Suprapubic skin (tissue), 4 donors: ENCODE measurements at regions not wholly inside any gene's neighbourhood (a gene's known extent, or its start where the extent isn't known, plus 50 kb on each side); places are given as distances from the start of the nearest gene placed in this dataset.

ENCODE experiments used
- DNase-seq, 2 donors: peaks; one replicate each; pipeline ENCODE4 v3.0.0-alpha.2; 2019; ENCODE audit warnings: low spot score in 2 of 2
- H3K27ac ChIP-seq: fragments of 200-600 bp; sonication (generic); one replicate; pipeline ENCODE4 v1.5.1; 2019
- H3K27me3 ChIP-seq: fragments of 200-600 bp; sonication (generic); one replicate; pipeline ENCODE4 v1.5.1; 2019
- H3K36me3 ChIP-seq: fragments of 200-600 bp; sonication (generic); one replicate; pipeline ENCODE4 v1.5.1; 2019
- H3K4me1 ChIP-seq: fragments of 200-600 bp; sonication (generic); one replicate; pipeline ENCODE4 v1.5.1; 2019
- H3K4me3 ChIP-seq: fragments of 200-600 bp; sonication (generic); one replicate; pipeline ENCODE4 v1.5.1; 2019; ENCODE audit warnings: mild to moderate bottlenecking
- H3K9me3 ChIP-seq: fragments of 200-600 bp; sonication (generic); one replicate; pipeline ENCODE4 v1.5.1; 2019
- CTCF ChIP-seq, 2 donors: fragments of 200-600 bp in 1 of 2; fragments of 450-650 bp in 1 of 2; sonication (generic) in 1 of 2; IDR thresholded peaks; one replicate each; pipeline ENCODE4 v1.5.1; 2016 to 2019; ENCODE audit warnings: antibody characterized with exemption in 2 of 2, mild to moderate bottlenecking in 1 of 2, moderate library complexity in 1 of 2
- EP300 ChIP-seq: sonication (generic); formaldehyde crosslinking; IDR thresholded peaks from one replicate; pipeline ENCODE4 v1.6.1; 2017; ENCODE audit warnings: antibody characterized with exemption
- POLR2A ChIP-seq, 2 donors: fragments of 450-650 bp; IDR thresholded peaks; one replicate each; pipeline ENCODE4 v1.6.1; 2017; ENCODE audit warnings: antibody characterized with exemption in 2 of 2, mild to moderate bottlenecking in 2 of 2, moderate library complexity in 2 of 2
- POLR2AphosphoS5 ChIP-seq, 3 donors: sonication (generic); formaldehyde crosslinking; IDR thresholded peaks; one replicate each; pipeline ENCODE4 v1.6.1; 2017; ENCODE audit warnings: antibody characterized with exemption in 3 of 3
- WGBS: methylation state at CpG from one replicate; pipeline ENCODE4 v1.1.5; 2018; 5-methylcytosine and 5-hydroxymethylcytosine counted together

DNA sequence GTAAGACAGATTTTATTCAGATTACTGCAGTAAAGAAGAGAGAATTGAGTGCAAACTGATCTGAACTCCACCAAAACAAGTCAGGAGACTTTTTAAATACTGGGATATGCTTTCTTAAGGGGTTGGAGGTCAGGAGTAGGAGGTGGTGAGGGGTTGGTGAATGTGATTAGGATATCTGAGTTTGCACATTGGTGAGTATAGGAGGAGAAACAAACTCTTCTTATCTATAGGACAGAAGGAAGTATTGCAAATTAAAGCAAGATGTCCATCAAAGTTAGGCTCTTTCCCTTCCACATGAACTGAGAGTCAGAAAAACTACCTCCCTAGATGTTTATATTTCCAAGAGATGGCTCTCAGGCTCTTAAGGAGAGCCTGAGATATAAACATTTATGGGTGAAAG, 114.6 kb upstream of the HTR1E start:
- TF ChIP-seq POLR2A (IDR thresholded peaks at IDR 0.05) (no peak), EP300 (no peak), POLR2AphosphoS5 (IDR thresholded peaks at IDR 0.05) (no peak), CTCF (IDR thresholded peaks at IDR 0.05) (no peak)
- H3K4me1 ChIP-seq, result no peaks in the 10 kb centered on the region
- H3K27ac ChIP-seq, result no peak overlapping the region
- DNase-seq, result no peak
- H3K4me3 ChIP-seq, result no peak overlapping the region
- no peaks in the 10 kb centered on the region for H3K27me3 ChIP-seq
- H3K36me3 ChIP-seq, result no peaks in the 10 kb centered on the region
- H3K9me3 ChIP-seq, result no peaks in the 10 kb centered on the region

DNA sequence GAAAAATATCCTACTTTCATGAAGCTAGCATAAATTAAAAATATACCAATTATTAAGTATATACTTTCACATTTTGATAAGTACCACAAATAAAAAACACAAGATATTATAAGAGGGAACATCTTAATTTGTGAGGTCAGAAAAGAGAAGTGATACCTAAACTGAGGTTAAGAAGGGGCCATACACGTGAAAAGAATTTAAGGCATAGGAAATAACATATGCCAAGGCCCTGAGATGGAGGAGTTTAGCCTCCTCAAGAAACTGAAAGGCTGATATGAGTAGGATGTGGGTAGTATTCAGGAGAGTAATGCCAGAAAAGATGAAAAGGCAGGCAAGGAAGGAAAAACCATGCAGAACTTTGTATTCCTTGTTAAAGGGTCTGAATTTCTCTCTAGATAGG, 116.6 kb upstream of the HTR1E start:
- WGBS, result 16% methylated on average over 1 of the region's 1 CpG
- Histone ChIP-seq H3K36me3 (no peaks in the 10 kb centered on the region), H3K27me3 (no peaks in the 10 kb centered on the region), H3K4me1 (no peaks in the 10 kb centered on the region), H3K9me3 (no peaks in the 10 kb centered on the region), H3K27ac (no peak overlapping the region), H3K4me3 (no peak overlapping the region)
- DNase-seq, result no peak
- no peak for TF ChIP-seq CTCF (IDR thresholded peaks at IDR 0.05)
- no peak for TF ChIP-seq EP300
- no peak for TF ChIP-seq POLR2A (IDR thresholded peaks at IDR 0.05)

GRCh38 chr6:86793649-86794048, 143.7 kb upstream of the HTR1E start:
- H3K4me3 ChIP-seq, result no peak overlapping the region
- TF ChIP-seq POLR2A (IDR thresholded peaks at IDR 0.05) (no peak), POLR2AphosphoS5 (IDR thresholded peaks at IDR 0.05) (no peak), CTCF (IDR thresholded peaks at IDR 0.05) (no peak), EP300 (no peak)
- no peak overlapping the region for H3K27ac ChIP-seq
- no peaks in the 10 kb centered on the region for H3K27me3 ChIP-seq
- no peaks in the 10 kb centered on the region for H3K36me3 ChIP-seq
- no peak for DNase-seq
- 57% methylated on average over 1 of the region's 1 CpG for WGBS
- H3K4me1 ChIP-seq, result no peaks in the 10 kb centered on the region
- no peaks in the 10 kb centered on the region for H3K9me3 ChIP-seq

- TF ChIP-seq EP300 (no peak), POLR2A (IDR thresholded peaks at IDR 0.05) (no peak), CTCF (IDR thresholded peaks at IDR 0.05) (no peak), POLR2AphosphoS5 (IDR thresholded peaks at IDR 0.05) (no peak)
- Histone ChIP-seq H3K27me3 (no peaks in the 10 kb centered on the region), H3K27ac (no peak overlapping the region), H3K4me3 (no peak overlapping the region), H3K9me3 (no peaks in the 10 kb centered on the region), H3K4me1 (no peaks in the 10 kb centered on the region), H3K36me3 (no peaks in the 10 kb centered on the region)
- no peak for DNase-seq
- 100% methylated on average over 1 of the region's 1 CpG for WGBS
Observed at GRCh38 chr6:86791476-86791875, 145.9 kb upstream of the HTR1E start.

DNA sequence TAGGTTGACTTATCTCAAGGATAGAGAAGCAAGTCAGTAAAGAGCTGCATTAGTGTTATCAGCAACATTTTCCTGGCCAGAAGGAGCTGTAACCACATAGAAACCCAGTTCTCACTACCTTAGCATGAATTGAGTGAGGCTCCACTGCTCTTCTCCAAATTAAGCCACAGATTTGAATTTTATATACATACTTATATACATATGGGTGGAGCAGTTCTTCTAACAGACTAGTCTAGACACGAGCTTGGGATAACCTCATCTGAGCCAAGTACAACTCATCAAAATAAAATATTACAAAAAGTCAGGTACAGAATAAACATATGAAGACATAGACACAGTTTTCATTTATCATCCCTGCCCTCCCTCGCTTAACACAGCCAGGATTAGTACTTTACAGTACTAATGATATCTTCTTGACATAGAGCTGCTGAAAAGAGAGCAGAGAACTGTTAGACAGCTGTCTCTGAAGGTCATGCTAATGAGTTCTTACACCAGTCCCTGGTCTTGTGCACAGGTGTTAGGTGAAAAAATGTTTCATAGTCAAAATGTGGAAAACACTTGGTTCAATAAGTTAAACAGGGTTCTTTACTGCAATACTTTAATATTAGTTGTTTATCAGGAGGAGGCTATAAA, 147.4 kb upstream of the HTR1E start:
- no peak for TF ChIP-seq POLR2A (IDR thresholded peaks at IDR 0.05)
- no peak for TF ChIP-seq CTCF (IDR thresholded peaks at IDR 0.05)
- no peak for TF ChIP-seq POLR2AphosphoS5 (IDR thresholded peaks at IDR 0.05)
- TF ChIP-seq EP300, result no peak
- no peak for DNase-seq
- Histone ChIP-seq H3K27me3 (no peaks in the 10 kb centered on the region), H3K4me1 (no peaks in the 10 kb centered on the region), H3K27ac (no peak overlapping the region), H3K4me3 (no peak overlapping the region), H3K36me3 (no peaks in the 10 kb centered on the region), H3K9me3 (no peaks in the 10 kb centered on the region)
- 48% methylated on average over 2 of the region's 2 CpGs for WGBS
